H9 (cell line): ENCODE measurements at regions not wholly inside any gene's neighbourhood (a gene's known extent, or its start where the extent isn't known, plus 50 kb on each side); places are given as distances from the start of the nearest gene placed in this dataset.

Experiments
- DNase-seq: peaks from one replicate; pipeline ENCODE4 v3.0.0-alpha.2; 2017
- H2AFZ ChIP-seq: one replicate; pipeline ENCODE4 v1.6.1; 2013; ENCODE audit warnings: mild to moderate bottlenecking, low read length, control low read depth, moderate library complexity
- H2AK5ac ChIP-seq: 2 replicates; pipeline ENCODE4 v1.6.1; 2013; ENCODE audit warnings: low read length, control low read depth, mixed read lengths; ENCODE audit not compliant: insufficient read length
- H2BK120ac ChIP-seq: one replicate; pipeline ENCODE4 v1.6.1; 2013; ENCODE audit warnings: low read depth, mild to moderate bottlenecking, low read length, control low read depth, inconsistent platforms; ENCODE audit not compliant: poor library complexity, severe bottlenecking
- H2BK12ac ChIP-seq: 2 replicates; pipeline ENCODE4 v1.6.1; 2013; ENCODE audit warnings: low read length, control low read depth, mixed read lengths, low read depth; ENCODE audit not compliant: insufficient read length
- H2BK15ac ChIP-seq: 2 replicates; pipeline ENCODE4 v1.6.1; 2013; ENCODE audit warnings: low read depth, low read length, control low read depth
- H2BK20ac ChIP-seq: one replicate; pipeline ENCODE4 v1.6.1; 2013; ENCODE audit warnings: low read depth, mild to moderate bottlenecking, low read length, control low read depth, inconsistent platforms; ENCODE audit not compliant: poor library complexity, severe bottlenecking
- H2BK5ac ChIP-seq: 2 replicates; pipeline ENCODE4 v1.6.1; 2013; ENCODE audit warnings: low read length, control low read depth, mixed read lengths; ENCODE audit not compliant: insufficient read length
- H3K14ac ChIP-seq: 2 replicates; pipeline ENCODE4 v1.6.1; 2013; ENCODE audit warnings: low read length, control low read depth; ENCODE audit not compliant: insufficient read depth
- H3K18ac ChIP-seq: 2 replicates; pipeline ENCODE4 v1.6.1; 2013; ENCODE audit warnings: low read depth, mild to moderate bottlenecking, mixed read lengths, low read length, control low read depth; ENCODE audit not compliant: insufficient read length
- H3K23ac ChIP-seq: 2 replicates; pipeline ENCODE4 v1.6.1; 2013; ENCODE audit warnings: low read length, control low read depth, mixed read lengths, low read depth; ENCODE audit not compliant: insufficient read length
- H3K23me2 ChIP-seq: 2 replicates; pipeline ENCODE4 v1.6.1; 2013; ENCODE audit warnings: low read depth, mild to moderate bottlenecking, mixed read lengths, low read length, control low read depth; ENCODE audit not compliant: insufficient read length, poor library complexity, severe bottlenecking
- H3K27ac ChIP-seq: 2 replicates; pipeline ENCODE4 v1.5.1; 2013; ENCODE audit warnings: low read length, control low read depth, mixed read lengths, low read depth; ENCODE audit not compliant: insufficient read length
- H3K27me3 ChIP-seq: 2 replicates; pipeline ENCODE4 v1.6.1; 2013; ENCODE audit warnings: low read length, control low read depth, inconsistent platforms; ENCODE audit not compliant: insufficient read depth
- H3K4ac ChIP-seq: 2 replicates; pipeline ENCODE4 v1.6.1; 2013; ENCODE audit warnings: low read depth, mild to moderate bottlenecking, control low read depth, inconsistent platforms, low read length, moderate library complexity
- H3K4me1 ChIP-seq: 2 replicates; pipeline ENCODE4 v1.6.1; 2013; ENCODE audit warnings: low read length, control low read depth, inconsistent platforms; ENCODE audit not compliant: insufficient read depth
- H3K4me2 ChIP-seq: 2 replicates; pipeline ENCODE4 v1.6.1; 2013; ENCODE audit warnings: low read length, control low read depth, mixed read lengths; ENCODE audit not compliant: insufficient read length, insufficient read depth
- H3K56ac ChIP-seq: 2 replicates; pipeline ENCODE4 v1.6.1; 2013; ENCODE audit warnings: low read depth, mild to moderate bottlenecking, mixed read lengths, low read length, control low read depth; ENCODE audit not compliant: insufficient read length
- H3K79me1 ChIP-seq: 2 replicates; pipeline ENCODE4 v1.6.1; 2013; ENCODE audit warnings: low read depth, mild to moderate bottlenecking, moderate library complexity, low read length, control low read depth, inconsistent platforms; ENCODE audit not compliant: insufficient read depth, poor library complexity, severe bottlenecking
- H3K79me2 ChIP-seq: 2 replicates; pipeline ENCODE4 v1.6.1; 2013; ENCODE audit warnings: low read length, control low read depth, inconsistent platforms; ENCODE audit not compliant: insufficient read depth
- H3K9ac ChIP-seq: 2 replicates; pipeline ENCODE4 v1.6.1; 2013; ENCODE audit warnings: low read length, control low read depth, mixed read lengths; ENCODE audit not compliant: insufficient read length; ENCODE audit errors: extremely low read depth
- H3K9me3 ChIP-seq: one replicate; pipeline ENCODE4 v1.6.1; 2013; ENCODE audit warnings: low read depth, low read length, inconsistent platforms; ENCODE audit not compliant: control insufficient read depth
- H3T11ph ChIP-seq: one replicate; pipeline ENCODE4 v1.6.1; 2013; ENCODE audit warnings: mild to moderate bottlenecking, low read length, control low read depth, inconsistent platforms
- H4K20me1 ChIP-seq: one replicate; pipeline ENCODE4 v1.6.1; 2013; ENCODE audit not compliant: control insufficient read depth, insufficient read length, insufficient read depth
- H4K5ac ChIP-seq: 2 replicates; pipeline ENCODE4 v1.6.1; 2013; ENCODE audit warnings: low read depth, mild to moderate bottlenecking, mixed read lengths, low read length, control low read depth; ENCODE audit not compliant: insufficient read length
- H4K8ac ChIP-seq: replicated peaks from 2 replicates; pipeline ENCODE4 v1.6.1; 2013; ENCODE audit warnings: low read length, control low read depth, mixed read lengths, low read depth; ENCODE audit not compliant: insufficient read length
- H4K91ac ChIP-seq: 2 replicates; pipeline ENCODE4 v1.6.1; 2013; ENCODE audit warnings: low read depth, mild to moderate bottlenecking, moderate library complexity, mixed read lengths, low read length, control low read depth; ENCODE audit not compliant: insufficient read length
- H3K27ac Mint-ChIP-seq, 3 experiments: 2 replicates in 2 of 3; 3 replicates in 1 of 3; pipeline ENCODE4 v1.8.0; 2020 to 2021; ENCODE audit warnings: mixed read lengths in 3 of 3, mild to moderate bottlenecking in 1 of 3, moderate library complexity in 1 of 3
- H3K27me3 Mint-ChIP-seq: 2 replicates; pipeline ENCODE4 v1.8.0; 2021; ENCODE audit warnings: low read depth, mild to moderate bottlenecking, moderate library complexity, mixed read lengths
- H3K36me3 Mint-ChIP-seq, 3 experiments: 2 replicates in 2 of 3; 3 replicates in 1 of 3; pipeline ENCODE4 v1.8.0; 2020 to 2021; ENCODE audit warnings: low read depth in 3 of 3, mixed read lengths in 3 of 3; ENCODE audit not compliant: insufficient read depth in 1 of 3
- H3K4me1 Mint-ChIP-seq, 2 experiments: 2 replicates each; pipeline ENCODE4 v1.8.0; 2020; ENCODE audit warnings: mixed read lengths in 2 of 2
- H3K4me3 Mint-ChIP-seq, 2 experiments: 2 replicates in 1 of 2; 3 replicates in 1 of 2; pipeline ENCODE4 v1.8.0; 2020 to 2021; ENCODE audit warnings: mild to moderate bottlenecking in 2 of 2, mixed read lengths in 2 of 2, moderate library complexity in 1 of 2
- H3K9me3 Mint-ChIP-seq, 2 experiments: 2 replicates in 1 of 2; 3 replicates in 1 of 2; pipeline ENCODE4 v1.8.0; 2020; ENCODE audit warnings: mild to moderate bottlenecking in 2 of 2, mixed read lengths in 2 of 2, moderate library complexity in 1 of 2
- CTCF ChIP-seq: fragments of 200-600 bp; sonication (generic); conservative IDR thresholded peaks from 3 replicates; pipeline ENCODE4 v1.8.0; 2021; ENCODE audit warnings: antibody characterized with exemption, mild to moderate bottlenecking
- WGBS: extraction: QIAGEN DNeasy Blood & Tissue Kit; methylation state at CpG from one replicate; pipeline ENCODE4 v1.1.7; 2013; ENCODE audit warnings: missing lambda C conversion rate, low lambda C conversion rate, mixed read lengths; ENCODE audit not compliant: insufficient read length; ENCODE audit errors: extremely low coverage; 5-methylcytosine and 5-hydroxymethylcytosine counted together

GRCh38 chr3:189566550-189567130 is 64.5 kb upstream of the TP63 start:
- Histone ChIP-seq H2AK5ac (no peak overlapping the region), H4K5ac (no peak overlapping the region), H3T11ph (no peak overlapping the region), H2BK15ac (no peak overlapping the region), H2BK12ac (no peak overlapping the region), H4K8ac (no peak overlapping the region), H4K20me1 (no peaks in the 10 kb centered on the region), H3K4me2 (no peak overlapping the region), H3K23ac (no peak overlapping the region), H2BK5ac (no peak overlapping the region), H3K9me3 (no peaks in the 10 kb centered on the region), H3K27ac (no peak overlapping the region), H3K4ac (no peak overlapping the region), H3K79me2 (no peaks in the 10 kb centered on the region), H4K91ac (no peak overlapping the region), H2BK120ac (no peak overlapping the region), H3K18ac (no peak overlapping the region), H3K27me3 (no peaks in the 10 kb centered on the region), H3K56ac (no peak overlapping the region), H3K4me1 (no peaks in the 10 kb centered on the region), H2AFZ (no peak overlapping the region), H3K79me1 (no peaks in the 10 kb centered on the region), H3K9ac (no peak overlapping the region), H3K14ac (no peak overlapping the region), H3K23me2 (no peaks in the 10 kb centered on the region), H2BK20ac (no peak overlapping the region)
- no peaks in the 10 kb centered on the region for H3K36me3 Mint-ChIP-seq
- H3K27ac Mint-ChIP-seq: no peak overlapping the region
- H3K9me3 Mint-ChIP-seq: no peaks in the 10 kb centered on the region
- no peak overlapping the region for H3K4me3 Mint-ChIP-seq
- peaks cover 0 to 4% of the 10 kb centered on the region in 2 experiments; a peak in 1 of 4 replicates for H3K4me1 Mint-ChIP-seq
- TF ChIP-seq CTCF: no peak
- WGBS: no CpG with 5 or more reads among the region's 2 CpGs
- no peak for DNase-seq
- H3K27me3 Mint-ChIP-seq: no peaks in the 10 kb centered on the region
